ENCODE measurements at regions not wholly inside any gene's neighbourhood (a gene's known extent, or its start where the extent isn't known, plus 50 kb on each side); places are given as distances from the start of the nearest gene placed in this dataset.

- TF ChIP-seq YY1 (IDR thresholded peaks at IDR 0.05; ENCODE audit: extremely low read depth, insufficient replicate concordance, low read depth, low read length) (no peak), CTCF (IDR thresholded peaks at IDR 0.05 in 2 of 3, conservative IDR thresholded peaks at IDR 0.05 in 1 of 3; ENCODE audit: borderline replicate concordance in 1 of 3, insufficient read depth in 1 of 3, low read depth in 2 of 3, low read length in 2 of 3) (no peak), SP1 (IDR thresholded peaks at IDR 0.05; ENCODE audit: low read depth) (no peak), RAD21 (IDR thresholded peaks at IDR 0.05; ENCODE audit: low read depth) (no peak), EZH2 (IDR thresholded peaks at IDR 0.05) (no peak), SIN3A (IDR thresholded peaks at IDR 0.05; ENCODE audit: low read depth) (no peak), ZNF274 (IDR thresholded peaks at IDR 0.05; ENCODE audit: low read depth, low read length) (no peak), SRF (IDR thresholded peaks at IDR 0.05; ENCODE audit: low read depth) (no peak), POLR2AphosphoS5 (IDR thresholded peaks at IDR 0.05; ENCODE audit: low read depth, low read length) (no peak), POLR2A (IDR thresholded peaks at IDR 0.05; ENCODE audit: borderline replicate concordance, extremely low read depth, insufficient read depth, insufficient read length) (no peak), CEBPB (IDR thresholded peaks at IDR 0.05; ENCODE audit: low read depth) (no peak)
- TF ChIP-seq, protein P1, sequence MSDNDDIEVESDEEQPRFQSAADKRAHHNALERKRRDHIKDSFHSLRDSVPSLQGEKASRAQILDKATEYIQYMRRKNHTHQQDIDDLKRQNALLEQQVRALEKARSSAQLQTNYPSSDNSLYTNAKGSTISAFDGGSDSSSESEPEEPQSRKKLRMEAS (IDR thresholded peaks at IDR 0.05): no peak
- TF ChIP-seq, protein P2, sequence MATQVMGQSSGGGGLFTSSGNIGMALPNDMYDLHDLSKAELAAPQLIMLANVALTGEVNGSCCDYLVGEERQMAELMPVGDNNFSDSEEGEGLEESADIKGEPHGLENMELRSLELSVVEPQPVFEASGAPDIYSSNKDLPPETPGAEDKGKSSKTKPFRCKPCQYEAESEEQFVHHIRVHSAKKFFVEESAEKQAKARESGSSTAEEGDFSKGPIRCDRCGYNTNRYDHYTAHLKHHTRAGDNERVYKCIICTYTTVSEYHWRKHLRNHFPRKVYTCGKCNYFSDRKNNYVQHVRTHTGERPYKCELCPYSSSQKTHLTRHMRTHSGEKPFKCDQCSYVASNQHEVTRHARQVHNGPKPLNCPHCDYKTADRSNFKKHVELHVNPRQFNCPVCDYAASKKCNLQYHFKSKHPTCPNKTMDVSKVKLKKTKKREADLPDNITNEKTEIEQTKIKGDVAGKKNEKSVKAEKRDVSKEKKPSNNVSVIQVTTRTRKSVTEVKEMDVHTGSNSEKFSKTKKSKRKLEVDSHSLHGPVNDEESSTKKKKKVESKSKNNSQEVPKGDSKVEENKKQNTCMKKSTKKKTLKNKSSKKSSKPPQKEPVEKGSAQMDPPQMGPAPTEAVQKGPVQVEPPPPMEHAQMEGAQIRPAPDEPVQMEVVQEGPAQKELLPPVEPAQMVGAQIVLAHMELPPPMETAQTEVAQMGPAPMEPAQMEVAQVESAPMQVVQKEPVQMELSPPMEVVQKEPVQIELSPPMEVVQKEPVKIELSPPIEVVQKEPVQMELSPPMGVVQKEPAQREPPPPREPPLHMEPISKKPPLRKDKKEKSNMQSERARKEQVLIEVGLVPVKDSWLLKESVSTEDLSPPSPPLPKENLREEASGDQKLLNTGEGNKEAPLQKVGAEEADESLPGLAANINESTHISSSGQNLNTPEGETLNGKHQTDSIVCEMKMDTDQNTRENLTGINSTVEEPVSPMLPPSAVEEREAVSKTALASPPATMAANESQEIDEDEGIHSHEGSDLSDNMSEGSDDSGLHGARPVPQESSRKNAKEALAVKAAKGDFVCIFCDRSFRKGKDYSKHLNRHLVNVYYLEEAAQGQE (IDR thresholded peaks at IDR 0.05; ENCODE audit: low read depth): no peak
Measured at GRCh38 chr1:195337646-195338045, 1270.6 kb downstream of the KCNT2 start.

Data from HCT116 (cell line).